ENCODE measurements at regions not wholly inside any gene's neighbourhood (a gene's known extent, or its start where the extent isn't known, plus 50 kb on each side); places are given as distances from the start of the nearest gene placed in this dataset.

DNA sequence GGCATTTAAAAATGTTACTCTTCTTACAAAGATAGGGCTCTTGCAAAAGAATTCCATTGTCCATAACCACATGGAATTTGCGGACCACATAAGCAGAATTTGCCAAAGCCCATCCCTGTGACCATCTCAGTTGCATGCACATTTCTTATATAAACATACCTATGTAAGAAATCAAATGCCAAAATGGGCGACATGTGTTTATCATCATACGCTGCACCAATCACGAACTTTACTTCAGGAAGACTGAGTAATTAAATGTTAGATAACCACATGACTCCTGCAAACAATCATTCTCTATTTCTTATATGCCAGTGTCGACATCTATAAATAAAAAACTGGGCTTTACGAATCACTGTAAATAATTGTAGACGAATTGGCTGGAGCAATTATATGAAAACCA lies 186.1 kb upstream of the RBMS1 start:
- TF ChIP-seq ZFP3 (CRISPR knock-in tag; IDR thresholded peaks at IDR 0.05) (no peak), ESRRG (CRISPR knock-in tag; IDR thresholded peaks at IDR 0.05) (no peak), ZNF8 (CRISPR knock-in tag; IDR thresholded peaks at IDR 0.05) (no peak), TOX (CRISPR knock-in tag; IDR thresholded peaks at IDR 0.05; ENCODE audit: borderline replicate concordance) (no peak), CSRNP3 (CRISPR knock-in tag; IDR thresholded peaks at IDR 0.05) (no peak), ARNTL (CRISPR knock-in tag; IDR thresholded peaks at IDR 0.05; ENCODE audit: borderline replicate concordance, low read depth) (no peak), PPARA (CRISPR knock-in tag; IDR thresholded peaks at IDR 0.05; ENCODE audit: borderline replicate concordance) (no peak), SNAI2 (CRISPR knock-in tag; IDR thresholded peaks at IDR 0.05) (no peak)
- TF ChIP-seq, protein P1, sequence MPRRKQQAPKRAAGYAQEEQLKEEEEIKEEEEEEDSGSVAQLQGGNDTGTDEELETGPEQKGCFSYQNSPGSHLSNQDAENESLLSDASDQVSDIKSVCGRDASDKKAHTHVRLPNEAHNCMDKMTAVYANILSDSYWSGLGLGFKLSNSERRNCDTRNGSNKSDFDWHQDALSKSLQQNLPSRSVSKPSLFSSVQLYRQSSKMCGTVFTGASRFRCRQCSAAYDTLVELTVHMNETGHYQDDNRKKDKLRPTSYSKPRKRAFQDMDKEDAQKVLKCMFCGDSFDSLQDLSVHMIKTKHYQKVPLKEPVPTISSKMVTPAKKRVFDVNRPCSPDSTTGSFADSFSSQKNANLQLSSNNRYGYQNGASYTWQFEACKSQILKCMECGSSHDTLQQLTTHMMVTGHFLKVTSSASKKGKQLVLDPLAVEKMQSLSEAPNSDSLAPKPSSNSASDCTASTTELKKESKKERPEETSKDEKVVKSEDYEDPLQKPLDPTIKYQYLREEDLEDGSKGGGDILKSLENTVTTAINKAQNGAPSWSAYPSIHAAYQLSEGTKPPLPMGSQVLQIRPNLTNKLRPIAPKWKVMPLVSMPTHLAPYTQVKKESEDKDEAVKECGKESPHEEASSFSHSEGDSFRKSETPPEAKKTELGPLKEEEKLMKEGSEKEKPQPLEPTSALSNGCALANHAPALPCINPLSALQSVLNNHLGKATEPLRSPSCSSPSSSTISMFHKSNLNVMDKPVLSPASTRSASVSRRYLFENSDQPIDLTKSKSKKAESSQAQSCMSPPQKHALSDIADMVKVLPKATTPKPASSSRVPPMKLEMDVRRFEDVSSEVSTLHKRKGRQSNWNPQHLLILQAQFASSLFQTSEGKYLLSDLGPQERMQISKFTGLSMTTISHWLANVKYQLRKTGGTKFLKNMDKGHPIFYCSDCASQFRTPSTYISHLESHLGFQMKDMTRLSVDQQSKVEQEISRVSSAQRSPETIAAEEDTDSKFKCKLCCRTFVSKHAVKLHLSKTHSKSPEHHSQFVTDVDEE (CRISPR knock-in tag; IDR thresholded peaks at IDR 0.05), result no peak

Measured in SK-N-SH treated with all-trans-retinoic acid at 6 μM for 48 hours (cell line).